GM19397 (cell line): ENCODE measurements at regions not wholly inside any gene's neighbourhood (a gene's known extent, or its start where the extent isn't known, plus 50 kb on each side); places are given as distances from the start of the nearest gene placed in this dataset.

Source experiments
- ATAC-seq: cut with Tn5 transposase; IDR thresholded peaks from one replicate; pipeline ENCODE4 v1.9.1; 2021; ENCODE audit warnings: mild to moderate bottlenecking, moderate library complexity; ENCODE audit not compliant: unreplicated experiment

DNA sequence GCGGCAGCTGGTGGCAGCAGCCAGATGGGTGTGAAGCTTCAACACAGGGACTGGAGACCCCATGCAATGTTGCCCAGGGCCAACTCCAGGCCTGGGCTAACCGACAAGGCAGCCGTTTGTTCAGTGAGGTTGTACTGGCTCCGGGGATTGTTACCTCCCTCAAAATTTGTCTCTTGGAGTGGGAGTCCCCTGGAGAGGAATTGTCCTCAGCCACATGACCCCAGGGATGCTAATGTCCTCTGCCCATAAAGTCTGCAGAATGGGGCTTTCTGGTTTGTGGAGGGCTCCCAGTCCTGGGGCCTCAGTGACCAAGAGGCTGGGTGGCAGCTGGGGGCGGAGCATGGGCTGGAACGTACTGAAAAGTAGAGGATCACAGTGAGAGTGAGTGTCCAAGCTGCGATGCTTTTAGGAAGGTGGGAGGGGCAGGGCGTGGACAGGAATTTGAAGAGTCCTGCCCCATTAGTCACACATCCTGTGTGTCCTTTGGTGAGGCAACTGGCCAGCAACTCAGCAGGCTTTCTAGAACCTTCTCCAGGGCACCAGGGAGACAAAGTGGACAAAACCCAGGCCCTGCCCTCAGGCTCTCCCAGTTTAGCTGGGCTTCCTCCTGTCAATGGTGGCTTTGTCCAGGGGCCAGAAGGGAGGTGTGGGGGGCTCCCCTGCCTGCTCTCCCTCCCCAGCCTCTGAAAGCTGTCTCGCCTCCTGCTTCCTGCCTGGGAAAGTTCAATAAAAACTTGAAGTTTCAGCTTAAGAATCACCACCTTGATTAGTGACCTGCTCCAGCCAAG is 114.0 kb downstream of the NSG2 start:
- ATAC-seq: no peak

DNA sequence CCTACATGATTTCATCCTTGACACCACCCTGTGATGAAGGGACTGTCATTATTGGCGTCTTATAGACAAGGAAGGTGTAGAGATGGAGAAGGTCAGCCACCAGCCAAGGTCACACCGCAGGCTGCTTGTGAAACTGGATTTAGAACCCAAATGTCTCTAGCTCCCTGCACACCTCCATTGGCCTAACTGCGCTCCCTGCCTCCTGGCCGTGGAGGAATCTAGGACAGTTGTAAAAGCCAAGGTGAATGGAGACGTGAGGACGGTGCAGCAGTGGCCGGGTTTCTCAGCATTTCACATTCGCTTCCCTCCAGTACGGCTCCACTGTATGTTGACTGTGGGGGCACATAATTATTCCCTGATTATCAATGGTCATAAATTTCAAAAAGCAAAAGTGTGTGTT is 119.9 kb downstream of the NSG2 start:
- no peak for ATAC-seq

DNA sequence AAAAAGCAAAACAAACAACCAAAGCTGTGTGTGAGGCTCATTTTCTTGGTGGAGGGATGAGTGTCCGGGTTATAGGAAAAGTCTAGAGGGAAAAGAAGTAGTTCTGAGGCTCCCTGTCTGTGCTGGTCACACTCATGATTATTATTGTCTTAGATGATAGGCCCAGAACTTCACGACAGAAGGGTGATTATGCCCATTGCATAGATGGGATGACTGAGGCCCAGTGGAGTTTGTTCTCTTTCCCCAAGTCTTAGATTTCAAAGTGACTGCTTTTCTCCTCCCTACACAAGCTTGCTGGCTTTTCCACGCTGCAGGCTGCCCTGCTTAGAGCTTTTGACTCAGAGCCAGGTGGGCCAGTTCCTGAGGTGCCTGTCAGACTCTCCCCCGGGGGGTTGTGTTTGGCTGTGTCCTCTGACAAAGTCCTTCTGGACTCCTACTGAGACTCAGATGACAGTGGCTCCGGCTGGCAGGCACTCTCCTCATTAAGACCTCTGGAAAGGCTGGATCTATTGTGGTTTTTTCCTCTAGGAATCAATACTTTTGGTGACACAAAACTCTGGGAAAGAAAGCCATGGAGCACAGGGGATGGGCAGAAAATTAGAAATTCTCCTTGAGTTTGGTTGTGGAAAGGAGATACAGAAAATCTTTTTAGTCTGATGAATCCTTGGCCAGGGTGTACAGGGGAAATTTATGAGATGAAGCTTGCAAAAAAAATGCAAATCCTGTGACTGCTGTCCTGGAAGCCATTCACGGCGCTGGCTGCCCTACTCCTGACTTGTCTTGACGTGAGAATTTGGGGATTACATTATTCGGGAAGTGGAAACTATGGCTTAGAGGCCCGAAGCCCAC is 120.9 kb downstream of the NSG2 start:
- ATAC-seq: no peak

DNA sequence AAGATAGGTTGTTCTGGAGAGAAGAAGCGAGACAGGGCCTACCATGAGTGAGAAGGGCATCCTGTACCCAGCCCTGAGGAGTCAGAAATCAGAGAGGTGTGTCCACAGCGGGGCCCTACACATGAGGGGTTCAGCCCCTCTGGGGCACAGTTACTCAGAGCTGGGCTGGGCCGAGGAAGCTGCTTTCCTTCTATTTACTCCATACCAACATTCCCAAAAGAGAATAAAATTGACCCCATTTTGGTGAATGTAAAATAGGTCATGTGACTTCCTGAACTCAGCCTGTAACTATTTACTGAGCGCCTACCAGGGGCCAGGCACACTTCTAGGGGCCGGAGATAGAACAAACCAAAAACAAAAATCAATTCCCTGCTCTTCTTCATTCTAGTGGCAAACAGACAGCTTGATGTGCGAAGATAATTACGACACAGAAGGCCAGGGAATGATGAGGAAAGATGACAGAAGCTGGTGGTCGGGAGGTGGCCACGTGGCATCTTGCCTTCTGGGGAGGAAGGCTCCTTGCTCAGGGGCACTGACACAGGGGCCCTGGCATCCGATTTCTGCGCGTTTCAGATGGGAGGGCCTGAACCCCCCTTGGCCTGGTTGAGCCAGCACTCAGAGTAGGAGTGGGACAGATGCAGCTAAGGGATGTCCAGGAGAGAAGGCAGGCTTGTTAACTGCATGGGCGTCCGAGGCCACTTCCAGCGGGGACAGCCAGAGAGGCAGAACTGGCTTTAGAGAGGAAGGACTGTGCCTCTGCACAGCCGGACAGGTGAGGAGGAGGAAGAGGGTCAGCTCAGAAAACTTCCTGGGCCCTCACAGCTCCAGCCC is 121.8 kb downstream of the NSG2 start:
- ATAC-seq: no peak

DNA sequence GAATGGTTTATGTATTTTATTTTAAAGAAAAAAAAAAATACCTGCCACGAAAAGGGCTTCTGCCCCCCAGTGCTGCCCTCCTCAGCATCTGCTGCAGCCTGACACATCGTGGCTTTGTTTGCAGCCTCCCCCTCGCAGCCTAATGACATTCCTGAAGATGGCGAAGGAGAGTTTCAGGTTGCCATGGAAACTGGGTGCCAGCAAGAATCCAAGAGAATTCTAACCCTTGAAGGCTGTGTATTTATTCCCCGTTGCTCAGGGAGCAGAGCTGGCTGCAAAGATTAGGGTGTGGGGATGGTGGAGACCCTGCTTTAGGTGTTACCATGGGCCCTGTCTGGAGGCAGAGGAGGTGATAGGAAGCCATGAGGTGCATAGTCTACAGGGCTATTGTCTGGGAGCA is 126.6 kb downstream of the NSG2 start:
- no peak for ATAC-seq

DNA sequence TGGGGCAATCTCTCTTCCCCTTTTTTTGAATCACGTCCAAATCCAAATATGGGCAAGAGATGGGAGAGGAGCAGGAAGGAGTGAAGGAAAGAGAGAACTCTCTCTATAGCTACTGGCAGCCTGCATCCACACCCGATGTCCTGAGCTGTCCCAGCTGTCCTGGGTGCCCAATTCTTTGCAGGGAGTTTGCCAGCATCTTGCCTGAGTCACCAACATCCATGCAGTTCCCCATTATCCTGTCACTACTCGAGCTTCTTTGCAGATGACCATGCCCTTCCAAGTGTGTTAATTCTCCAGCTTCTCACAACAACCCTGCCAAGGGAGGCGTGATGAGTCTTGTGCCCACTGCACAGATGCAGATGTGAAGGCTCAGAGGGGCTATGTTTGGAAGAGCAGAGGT is 127.1 kb downstream of the NSG2 start:
- no peak for ATAC-seq

DNA sequence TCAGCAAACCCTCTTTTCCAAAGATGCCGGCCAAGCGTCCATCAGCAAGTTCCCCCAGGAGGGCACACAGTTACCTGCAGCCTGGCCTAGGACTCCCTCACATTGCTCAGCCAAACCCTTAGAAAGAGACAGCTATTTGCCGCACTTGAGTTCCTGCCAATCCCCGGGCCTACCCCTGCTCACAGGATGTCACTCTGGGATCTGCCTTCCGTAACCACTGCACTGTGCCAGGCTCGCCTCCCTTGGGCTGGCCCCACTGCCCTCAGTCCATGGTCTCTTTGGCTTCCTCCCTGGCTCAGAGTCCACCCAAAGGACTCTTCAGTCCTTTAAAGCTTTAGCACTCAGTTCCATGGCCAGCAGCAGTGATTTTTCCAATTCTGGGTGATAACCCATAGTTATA is 128.3 kb downstream of the NSG2 start:
- no peak for ATAC-seq

DNA sequence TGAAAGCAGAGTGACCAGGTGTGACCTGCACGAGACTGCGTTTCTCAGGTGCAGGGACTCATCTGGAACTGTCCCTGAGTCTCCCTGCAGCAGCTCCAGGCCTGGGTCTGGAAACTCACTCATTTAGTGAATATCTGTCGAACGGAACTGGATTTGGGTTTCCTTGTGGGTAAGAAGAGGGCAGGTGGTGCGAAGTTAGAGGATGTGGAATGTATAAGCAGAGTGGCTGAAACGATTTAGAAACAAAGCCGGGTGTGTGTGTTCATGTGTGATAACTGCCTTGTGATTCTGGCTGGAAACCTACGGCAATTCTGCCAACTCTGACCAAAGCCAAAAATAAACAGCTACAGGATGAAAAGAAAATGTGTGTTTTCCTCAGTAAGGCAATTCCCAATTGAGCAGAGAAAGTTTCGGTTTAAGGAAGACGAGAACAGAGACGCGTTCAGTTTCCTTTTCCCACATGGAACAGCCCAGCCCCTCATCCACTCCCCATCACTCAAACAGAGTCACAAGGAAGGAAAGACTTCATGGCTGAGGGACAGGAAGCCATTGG is 130.3 kb downstream of the NSG2 start:
- no peak for ATAC-seq

DNA sequence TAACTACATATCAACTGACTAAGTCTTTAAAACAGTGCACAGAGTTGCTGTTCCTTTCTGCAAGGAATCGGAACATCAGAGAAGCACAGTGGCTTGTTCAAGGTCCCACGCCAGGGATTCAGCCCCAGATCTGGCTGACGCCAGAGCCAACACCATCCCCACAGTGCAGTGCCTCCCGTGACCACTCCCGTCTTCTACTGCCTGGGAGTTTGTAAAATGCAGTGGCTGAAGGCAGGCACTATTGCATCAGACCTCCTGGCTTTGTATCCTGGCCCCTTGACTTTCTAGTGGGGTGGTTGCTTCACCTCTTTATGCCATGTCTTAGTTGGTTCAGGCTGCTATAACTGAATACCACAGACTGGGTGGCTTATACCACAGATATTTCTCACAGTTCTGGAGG is 131.0 kb downstream of the NSG2 start:
- no peak for ATAC-seq

DNA sequence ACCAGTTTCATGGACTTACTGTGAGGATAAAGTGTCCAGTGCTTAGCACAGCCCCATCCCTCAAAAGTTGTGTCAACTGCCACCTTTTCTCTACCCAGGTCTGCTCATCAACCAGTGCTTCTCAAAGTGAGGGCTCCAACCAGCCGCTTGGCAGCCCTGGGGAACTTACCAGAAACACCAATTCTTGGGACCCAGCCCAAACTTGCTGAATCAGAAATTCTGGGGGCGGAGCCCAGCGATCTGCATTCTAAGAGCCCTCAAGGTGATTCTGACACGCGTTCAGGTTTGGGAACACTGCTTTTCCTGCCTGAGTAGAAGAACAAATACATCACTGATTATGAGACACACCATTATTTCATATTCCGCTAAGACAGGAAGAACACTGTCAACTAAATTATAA is 132.0 kb downstream of the NSG2 start:
- ATAC-seq: no peak

DNA sequence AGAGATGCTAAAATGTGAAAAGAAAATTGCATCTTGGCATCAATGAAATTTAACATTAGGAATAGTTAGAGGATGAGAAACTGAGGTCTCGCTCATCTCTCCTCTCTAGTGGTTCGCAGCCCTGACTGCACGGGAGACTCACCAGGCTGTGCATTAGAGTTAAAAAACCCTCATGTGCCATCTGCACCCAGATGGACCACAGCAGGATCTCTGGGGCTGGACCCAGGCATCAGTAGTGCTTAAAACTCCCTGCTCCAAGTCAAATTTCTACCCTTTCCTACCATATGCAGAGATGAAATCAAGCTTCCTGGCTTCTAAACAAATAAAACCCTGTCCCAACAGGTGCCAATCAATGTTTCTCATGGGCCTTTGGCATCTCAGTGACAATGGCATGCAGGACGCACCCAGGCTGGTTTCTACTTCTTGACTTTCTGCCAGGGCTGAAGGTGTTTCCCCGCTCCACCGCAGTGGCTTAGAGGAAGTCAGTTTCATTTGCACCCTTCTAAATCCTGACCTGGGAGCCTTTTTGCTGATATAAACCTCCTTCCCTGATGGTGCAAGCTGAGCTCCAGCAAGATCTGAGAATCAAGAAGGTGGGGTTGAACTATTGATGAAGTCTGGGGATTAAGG is 132.6 kb downstream of the NSG2 start:
- no peak for ATAC-seq

DNA sequence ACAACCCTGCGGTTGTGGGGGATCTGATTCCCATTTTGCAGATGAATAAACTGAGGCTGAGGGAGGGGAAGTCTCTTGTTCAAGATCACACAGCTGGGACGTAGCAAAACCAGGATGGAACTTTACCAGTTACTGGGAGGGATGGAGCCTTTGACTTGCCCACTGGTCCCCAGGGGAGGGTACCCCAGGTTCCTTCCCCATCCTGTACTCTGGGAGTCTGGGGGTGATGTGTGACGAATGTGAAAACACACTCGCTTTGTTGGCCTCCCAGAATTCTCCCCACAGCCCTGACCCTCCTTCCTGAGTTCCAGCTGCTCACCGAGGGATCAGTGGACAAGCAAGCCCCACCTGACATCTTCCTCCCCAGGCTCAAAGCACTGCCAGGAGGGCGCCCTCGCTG is 135.1 kb downstream of the NSG2 start:
- no peak for ATAC-seq

DNA sequence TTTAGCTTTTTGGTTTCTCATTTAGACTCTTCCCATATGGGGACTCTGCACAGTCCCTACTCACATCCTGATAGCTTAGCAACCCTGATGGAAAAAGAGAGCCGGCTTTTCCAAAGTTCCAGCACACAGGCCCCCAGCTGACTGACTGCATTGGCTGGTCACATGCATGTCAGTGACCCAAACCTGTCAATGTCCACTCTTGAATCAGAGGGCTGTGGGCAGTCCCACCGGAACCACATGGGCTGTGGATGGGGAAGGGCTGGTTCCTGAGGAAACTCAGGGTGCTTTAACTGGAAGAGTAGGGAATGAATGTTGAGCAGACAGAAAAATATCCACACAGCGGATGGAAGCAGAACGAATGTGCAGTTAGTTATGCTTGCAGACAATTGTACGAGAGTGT is 136.6 kb downstream of the NSG2 start:
- no peak for ATAC-seq

DNA sequence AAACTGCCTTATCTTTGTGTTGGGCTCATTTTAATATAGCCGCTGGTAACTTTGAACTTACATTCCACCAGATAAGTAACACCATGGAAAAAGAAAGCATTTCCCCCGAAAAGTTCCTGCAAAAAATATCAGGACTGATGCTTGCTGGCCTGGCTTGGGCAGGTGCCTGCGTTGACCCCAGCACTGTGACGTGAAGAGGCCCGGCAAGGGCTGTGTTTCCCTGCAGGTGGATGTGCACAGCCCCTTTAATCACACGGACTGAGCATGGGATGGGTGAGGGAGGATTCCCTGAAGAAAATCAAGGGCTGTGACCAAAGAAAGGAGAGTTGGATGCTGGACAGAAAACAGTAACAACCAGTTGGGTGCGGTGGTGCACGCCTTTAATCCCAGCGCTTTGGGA is 138.2 kb downstream of the NSG2 start:
- no peak for ATAC-seq

DNA sequence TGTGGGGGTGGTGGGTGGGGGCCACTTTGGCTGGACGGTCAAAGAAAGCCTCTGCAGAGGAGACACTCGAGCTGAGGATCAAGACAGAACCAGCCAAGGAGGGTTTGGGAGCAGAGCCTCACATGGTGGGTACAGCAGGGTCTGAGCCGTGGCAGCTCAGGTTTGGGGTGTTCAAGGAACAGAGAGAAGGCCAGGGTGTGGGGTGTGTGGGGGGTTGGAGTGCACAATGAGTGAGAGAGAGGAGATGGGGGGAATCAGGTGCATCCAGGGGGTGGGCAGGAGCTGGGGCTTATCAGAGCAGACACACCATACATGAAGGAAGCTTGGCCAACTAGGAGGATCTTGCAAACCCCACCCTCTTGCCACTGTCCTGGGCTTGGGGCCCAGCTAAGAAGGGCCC is 140.0 kb downstream of the NSG2 start:
- no peak for ATAC-seq

DNA sequence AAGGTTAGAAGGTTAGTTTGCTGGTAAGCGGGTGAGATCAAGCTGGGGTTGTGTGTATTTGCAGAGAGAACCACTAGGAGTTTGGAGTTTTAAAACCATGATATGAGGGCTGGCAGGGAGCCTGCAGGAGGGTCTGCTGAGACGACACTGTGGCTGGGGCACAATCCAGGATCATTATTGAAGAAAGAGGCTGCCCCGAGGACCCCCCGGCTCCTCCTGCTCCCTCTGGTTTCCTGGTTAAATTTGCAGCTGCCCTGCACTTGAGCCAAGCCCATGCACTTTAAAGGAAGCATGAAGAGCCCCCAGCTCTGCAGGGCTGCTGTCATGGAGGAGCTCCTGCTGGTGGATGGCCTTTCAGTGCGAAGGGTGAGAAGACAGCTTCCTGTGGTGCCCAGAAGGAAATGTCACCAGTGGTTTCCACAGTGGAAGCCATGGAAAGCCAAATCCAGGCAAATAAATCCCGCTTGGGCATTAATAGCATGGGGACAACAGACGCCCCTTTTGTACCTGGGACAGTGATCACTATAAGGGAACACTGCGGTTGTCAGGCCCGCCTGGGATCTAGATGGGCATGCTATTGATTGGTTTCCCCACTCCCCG is 140.7 kb downstream of the NSG2 start:
- ATAC-seq: no peak

DNA sequence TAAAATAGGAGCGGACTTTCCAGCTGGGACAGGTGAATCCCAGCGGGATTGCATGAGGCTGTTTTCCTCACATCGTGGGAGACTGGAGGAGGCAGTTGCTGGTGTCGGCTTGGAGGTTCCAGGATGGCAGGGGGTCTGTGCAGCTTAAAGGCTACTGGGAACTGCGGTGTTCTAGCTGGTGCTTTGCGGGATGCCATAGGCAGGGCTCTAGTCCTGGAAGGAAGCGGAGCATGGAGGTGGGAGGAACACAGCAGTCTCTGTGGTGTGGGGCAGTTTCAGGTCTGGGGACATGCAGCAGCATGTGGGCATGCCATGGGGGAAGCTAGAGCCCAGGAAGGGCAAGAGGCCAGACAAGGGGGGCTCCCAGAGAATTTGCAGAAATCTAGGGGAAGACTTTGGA is 141.5 kb downstream of the NSG2 start:
- no peak for ATAC-seq

DNA sequence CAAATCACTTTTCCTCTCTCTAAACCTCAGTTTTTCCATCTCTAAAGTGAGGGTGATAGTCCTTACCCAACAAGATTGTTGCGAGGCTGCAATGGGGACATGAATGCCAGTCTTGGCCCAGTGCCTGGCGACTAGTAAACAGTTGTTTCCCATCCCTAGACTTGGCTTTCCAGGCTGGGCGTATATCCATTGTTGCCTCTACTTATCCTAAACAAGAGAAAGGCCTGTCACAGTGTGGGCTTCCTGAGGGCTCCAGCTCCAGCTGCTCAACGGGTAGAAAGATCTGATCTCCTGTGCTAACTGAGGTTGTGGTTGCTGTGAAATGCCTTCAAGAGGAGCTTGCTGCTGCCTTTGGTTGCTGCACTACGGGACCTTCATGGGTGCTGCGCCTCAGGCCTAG is 142.0 kb downstream of the NSG2 start:
- no peak for ATAC-seq

DNA sequence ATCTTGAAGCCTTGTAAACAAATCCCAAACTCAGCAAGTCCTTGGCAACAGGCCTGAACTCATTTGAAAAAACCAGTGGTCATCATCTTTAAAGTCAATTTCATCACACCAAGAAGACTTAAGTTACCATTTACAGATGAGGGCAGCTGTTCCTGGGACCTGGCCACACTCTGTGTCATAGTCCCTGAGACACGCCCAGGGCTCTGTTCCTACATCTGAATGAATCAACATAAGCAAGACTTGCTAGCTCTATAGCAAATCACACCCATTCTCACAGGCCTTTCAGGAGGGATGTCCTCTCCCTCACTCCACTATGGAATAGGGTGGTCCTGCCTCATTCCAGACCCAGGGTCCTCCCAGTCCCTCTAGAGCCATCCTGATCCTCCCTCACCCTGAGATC is 142.8 kb downstream of the NSG2 start:
- no peak for ATAC-seq
